ENCODE measurements at regions not wholly inside any gene's neighbourhood (a gene's known extent, or its start where the extent isn't known, plus 50 kb on each side); places are given as distances from the start of the nearest gene placed in this dataset.

DNA sequence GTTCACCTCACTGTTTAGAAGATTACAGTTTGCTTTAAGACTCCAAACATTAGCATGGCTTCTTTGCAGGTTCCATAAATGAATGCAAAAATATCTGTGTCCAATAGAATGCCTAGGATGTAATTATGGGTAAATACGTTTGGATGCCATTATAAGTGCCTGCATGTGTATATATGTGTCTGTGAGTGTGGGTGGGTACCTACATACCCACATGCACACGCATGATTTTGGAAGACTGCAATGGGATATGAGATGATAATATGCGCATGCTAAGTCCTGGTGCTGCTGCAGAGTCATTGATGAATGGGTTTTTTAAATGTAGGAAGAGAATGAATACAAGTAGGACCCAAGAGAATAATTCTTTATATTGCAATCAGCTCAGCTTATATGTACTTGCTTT lies 406.4 kb downstream of the ZSWIM6 start:
- no peak for DNase-seq (ENCODE audit: low spot score)

DNA sequence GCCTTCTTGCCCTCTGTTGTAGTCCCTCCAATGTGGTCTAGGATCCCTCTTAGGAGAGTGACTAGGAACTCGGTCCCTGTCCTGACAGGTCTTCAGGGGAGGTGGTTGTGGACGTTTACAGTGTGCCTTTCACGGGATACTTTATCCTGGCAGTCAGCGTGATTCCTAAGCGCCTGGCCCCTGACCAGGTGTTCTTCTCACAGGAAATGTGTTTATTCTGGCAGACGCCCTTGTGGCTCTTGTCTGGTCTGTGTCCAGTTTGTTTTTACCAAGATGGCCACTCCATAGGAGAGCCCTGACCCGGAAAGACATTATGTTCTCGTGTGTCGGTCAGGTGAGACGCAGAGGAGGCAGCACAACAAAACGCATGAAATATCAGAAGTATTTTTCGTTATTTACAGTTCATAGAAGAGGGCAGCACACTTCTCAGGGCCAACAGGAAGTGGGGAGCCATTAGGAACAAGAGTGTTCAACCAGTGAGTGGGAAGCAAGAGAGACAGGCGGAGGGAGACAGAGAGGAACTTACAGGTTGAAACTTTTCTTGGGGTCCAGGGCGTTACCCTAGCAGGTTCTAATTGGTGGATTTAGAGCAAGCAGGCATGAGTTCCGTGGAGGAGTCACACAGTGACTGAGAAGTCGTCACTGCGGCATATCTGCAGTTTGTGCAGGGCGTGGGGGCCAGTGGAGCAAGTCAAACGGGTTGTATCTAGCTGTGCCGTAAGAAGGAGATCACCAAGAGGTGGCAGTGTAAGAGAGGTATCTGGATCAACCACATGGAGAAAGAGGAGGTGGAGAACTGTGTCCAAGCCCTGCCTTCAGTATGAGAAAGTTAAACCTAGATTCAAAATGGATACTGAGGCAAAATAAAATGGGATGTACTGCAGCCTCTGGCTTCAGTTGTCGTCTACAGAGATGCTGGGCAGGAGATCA lies 412.9 kb downstream of the ZSWIM6 start:
- no peak for DNase-seq (ENCODE audit: low spot score)

DNA sequence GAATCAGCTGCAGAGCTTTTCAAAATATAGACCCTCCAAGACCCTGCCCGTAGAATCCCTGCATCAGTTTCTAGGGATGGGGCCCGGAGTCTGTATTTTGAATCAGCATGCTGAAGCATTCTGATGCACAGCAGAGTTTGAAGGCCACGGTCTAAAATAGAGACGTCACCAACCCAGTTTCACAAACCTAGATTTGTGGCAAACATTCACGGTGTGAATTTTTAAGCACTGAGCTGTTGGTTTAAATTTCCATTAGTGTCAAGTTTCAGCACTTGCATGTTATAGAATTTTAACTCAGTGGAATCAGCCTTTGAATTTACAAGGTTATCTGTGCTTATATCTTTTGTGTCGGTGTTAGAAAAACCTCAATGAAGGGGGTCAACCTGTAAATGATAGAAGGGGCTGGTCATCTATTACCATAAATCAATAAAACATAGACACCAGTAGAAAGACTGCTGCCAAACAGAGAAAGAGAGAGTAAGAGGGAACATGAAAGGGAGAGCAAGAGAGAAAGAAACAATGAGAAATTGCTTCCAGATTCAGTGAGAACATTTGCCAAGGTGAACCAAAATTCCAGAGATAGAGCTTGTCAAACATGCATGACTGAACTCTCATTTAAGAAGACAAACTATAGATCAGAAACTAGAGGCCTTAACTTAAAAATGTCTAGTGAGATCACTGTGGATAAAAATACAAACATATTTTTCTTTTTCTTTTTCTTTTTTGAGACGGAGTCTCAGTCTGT lies 414.9 kb downstream of the ZSWIM6 start:
- no peak for DNase-seq (ENCODE audit: low spot score)

DNA sequence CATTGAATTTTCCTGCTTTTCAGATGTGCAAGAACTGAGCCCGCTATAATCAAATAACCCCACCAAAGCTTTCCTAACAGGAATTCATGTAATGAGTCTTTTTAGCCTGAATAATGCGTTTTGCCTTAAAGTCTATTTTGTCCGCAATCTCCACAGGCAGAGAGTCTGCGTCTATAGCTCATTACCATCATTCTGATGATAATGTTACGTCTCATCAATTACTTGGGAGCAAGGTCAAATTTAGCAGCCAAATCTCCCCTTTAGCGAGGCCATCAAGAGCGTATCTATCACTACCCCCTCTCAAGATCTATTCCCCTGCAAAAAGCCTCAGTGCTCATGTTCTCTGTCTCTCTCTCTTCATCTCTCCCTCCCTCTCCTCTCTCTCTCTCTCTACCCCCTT lies 416.1 kb downstream of the ZSWIM6 start:
- no peak for DNase-seq (ENCODE audit: low spot score)

DNA sequence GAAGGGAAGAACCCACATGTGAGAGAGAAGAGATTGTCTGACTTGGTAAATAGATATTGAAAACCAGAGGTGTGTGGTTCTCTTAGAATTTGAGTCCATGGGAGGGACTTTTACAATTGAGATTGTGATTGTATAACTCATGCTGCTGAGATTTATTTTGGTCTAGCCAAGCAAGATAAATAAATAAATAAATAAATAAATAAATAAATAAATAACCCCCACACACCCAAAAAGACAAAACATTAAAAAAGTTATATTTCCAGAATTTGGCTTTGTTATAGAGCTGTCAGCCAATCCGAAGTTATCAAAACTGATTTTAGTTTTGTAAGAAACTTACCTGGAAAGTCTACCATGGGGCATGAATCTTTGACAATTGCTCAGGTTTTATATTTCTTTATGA lies 416.6 kb downstream of the ZSWIM6 start:
- no peak for DNase-seq (ENCODE audit: low spot score)

DNA sequence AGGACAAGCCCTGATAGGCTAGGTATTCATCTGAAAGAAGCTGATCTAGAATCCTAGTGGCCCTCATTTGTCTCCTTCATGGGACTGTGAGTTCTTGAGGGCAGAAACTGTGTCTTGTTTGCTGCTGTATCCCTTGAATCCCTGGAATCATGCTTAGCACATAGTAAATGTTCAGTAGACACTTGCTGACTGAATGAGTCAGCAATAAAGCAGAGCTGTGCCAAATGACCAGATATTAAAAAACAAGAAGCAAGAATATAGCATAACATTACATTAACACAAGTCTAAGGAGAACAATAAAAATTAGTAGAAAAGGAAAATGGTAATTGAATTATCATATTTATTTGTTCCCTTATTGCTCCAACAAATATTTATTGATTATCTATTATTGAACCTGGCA lies 420.5 kb downstream of the ZSWIM6 start:
- DNase-seq (ENCODE audit: low spot score), result no peak

DNA sequence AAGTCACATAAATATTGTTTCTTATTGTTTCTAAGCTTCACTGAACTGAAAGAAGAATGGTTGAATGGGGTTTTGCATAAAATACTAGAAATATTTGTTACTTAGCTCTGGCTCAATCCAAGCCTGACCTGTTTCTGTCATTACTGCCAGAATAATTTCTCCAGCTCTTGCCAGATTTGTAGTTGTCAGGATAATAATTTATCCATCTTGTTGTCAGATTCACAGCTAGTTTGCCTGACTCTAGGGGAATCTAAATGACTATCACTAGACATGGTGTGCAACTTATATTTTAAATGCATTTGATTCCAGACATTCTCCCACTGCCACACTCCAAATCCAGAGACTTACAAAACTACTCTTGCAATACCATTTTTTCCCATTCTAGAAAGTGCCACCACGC lies 422.7 kb downstream of the ZSWIM6 start:
- no peak for DNase-seq (ENCODE audit: low spot score)

DNA sequence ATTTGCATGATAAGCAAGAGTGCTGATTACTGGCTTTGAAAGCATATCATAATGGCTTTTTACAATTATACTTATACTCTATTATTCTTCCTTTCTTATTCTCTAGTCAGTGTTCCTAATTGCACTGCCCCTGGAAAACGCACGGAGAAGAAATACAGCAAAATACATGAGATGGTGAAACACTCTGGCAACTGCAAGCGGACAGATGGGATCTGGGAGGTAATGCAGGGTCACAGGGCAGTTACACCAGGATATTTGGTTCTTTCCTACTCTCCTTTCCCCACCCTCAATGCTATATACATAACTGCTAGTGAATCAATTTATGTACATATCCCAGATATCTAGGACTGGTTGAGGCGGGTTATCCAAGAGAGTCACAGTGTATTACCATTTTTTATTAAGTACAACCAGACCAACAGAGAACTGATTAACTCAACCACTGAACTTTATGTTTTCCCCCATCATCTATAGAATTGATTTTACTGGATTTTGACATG lies 423.7 kb downstream of the ZSWIM6 start:
- DNase-seq (ENCODE audit: low spot score), result no peak

DNA sequence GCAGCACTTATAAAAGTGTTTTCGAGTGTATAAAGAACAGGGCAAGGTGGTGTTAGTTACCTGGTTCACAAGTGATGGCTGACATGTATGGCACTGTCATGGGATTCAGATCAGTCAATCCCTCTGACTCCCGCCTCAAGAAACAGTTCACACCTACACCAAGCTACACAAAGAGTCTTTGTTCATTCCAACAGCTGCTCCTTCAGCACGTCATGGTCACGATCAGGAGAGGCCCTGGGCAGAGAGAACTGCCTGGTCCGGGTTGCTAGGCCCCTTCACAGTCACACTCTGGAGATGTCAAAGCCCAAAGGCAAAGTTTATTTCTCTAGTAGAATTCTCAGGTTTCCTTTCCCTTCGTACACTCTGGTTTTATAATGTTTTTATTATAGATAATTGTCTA lies 426.7 kb downstream of the ZSWIM6 start:
- peak; percentile 8 for DNase-seq (ENCODE audit: low spot score)

DNA sequence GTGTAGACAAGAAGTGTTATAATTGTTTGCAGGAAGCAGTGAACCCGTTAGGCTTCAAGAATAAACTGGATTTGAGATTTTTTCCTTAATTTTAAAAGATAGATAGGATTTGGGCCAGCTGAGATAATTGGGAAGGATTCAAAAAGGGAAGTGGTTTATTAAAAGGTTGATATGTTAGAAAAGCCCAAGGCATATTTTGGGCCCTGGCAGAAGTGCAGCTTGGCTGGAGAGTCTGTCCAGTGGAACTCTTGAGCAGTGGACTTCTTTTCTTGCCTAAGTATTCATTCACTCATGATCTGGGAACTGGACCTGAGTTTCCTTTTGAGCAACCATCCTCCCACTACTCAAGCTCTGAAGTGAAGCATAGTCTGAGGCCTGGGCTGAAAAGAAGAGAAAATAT lies 433.4 kb downstream of the ZSWIM6 start:
- no peak for DNase-seq (ENCODE audit: low spot score)

DNA sequence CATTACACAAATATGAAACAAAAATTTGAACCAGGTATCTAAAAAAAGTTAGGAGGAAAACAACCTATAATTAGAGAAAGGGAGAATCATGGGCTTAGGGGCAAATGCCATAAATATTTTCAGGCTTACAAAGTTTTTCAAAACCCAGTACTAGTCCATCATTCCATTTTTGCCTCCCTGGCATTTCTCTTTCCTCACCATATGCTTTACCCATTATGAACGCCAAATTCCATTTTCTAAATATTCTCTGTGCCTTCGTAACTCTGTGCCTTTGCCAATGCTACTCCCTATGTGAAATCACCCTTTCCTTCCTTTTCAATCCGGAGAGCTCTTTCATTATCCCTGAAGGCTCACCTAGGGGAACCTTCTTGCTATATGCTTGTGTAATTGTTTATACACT lies 434.1 kb downstream of the ZSWIM6 start:
- DNase-seq (ENCODE audit: low spot score), result no peak

DNA sequence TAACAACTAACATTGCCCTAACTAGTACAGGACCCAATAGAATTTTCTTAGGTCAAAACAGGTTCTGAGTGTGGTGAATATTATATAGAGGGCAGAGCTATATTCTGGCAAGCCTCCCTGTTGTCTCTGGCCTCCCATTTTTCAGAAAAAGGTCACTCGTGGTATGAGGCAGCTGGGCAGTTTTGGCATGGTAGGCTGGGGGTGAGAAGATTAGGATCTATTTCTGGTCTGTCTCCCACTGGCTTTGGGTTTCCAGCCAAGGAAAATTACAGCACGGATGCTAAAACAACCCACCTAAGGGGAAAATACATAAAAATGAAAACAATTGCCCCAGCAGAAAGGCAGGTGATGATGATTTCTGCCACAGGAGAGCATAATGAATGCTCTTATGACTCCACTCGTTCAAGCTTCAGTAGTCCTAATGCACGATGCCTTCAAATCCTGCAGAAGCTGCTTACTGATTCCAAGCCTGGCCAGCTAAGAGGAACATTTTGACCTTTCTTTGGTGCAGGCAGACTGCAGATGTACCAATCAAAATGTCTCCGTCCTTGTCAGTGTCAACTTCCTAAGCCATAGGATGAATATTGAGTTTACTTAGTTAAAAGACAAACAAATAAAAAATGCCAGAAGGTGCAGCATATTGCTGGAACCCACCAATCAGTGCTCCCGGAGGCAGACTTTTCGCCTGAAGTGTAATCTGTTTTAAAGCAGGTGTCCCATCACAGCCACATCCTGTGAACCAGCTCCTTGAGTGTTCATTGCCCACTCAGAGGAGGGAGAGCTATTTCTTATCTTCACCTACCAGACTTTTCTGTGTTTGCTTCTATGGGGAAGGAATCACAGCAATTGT lies 435.4 kb downstream of the ZSWIM6 start:
- no peak for DNase-seq (ENCODE audit: low spot score)

DNA sequence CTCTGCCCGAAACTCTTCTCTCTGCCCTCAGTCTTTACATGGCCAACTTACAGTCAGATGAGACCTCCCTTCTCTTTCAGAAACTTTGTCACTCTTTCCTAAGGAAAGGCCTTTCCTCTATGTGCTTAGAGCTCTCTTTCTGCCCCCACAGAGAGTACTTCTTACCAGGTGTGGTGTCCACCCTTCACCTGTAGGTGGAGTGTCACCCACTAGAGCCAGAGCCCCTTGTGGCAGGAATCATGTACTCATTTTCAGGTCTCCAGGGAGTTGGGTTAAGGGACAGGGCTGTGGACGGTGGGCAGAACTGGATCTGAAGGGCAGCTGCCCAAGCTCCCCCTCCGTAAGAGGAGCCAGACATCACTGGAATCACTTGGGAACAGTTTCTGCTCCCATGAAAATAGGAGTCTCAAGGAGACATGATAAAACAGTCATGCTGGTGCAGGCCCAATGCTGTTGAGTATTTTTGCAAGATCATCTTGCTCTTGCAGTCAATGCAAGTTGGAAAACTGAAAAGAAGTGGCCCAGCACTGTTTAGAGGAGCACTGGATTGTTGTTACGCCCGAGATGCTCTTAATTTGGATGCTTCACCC lies 436.7 kb downstream of the ZSWIM6 start:
- peak; percentile 6 for DNase-seq (ENCODE audit: low spot score)

DNA sequence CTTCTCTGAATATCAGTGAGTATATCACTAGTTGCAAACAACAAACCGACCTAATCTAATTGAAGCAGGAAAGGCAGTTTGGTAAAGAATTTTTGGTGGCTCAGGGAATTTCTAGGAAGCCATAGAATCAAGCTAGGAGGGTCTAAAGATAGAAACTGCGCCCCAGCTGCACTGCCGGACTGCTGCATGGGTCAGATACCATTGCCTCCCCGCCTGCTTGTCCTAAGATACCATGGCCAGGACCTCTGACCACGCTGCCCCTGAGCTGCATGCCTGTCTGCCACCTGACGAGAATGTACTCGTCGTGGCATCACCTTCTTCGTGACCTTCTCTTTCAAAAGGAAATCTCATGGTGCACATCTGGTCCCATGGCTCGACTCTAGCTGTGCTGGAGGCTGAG lies 439.0 kb downstream of the ZSWIM6 start:
- DNase-seq (ENCODE audit: low spot score), result no peak

DNA sequence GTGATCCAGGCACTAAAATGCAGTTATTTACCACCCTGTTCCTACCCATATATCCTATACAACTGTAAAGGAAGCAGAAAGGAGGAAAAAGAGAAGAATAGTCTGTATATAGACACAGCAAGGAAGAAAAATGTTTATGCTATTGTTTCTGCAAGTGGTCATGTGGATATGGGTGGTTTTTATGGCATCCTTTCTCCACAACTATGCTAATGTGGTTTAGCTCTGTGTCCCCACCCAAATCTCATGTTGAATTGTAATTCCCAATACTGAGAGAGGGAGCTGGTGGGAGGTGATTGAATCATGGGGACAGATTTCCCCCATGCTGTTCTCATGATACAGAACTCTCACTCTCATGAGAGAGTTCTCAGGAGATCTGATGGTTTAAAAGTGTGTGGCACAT lies 439.8 kb downstream of the ZSWIM6 start:
- DNase-seq (ENCODE audit: low spot score), result no peak

DNA sequence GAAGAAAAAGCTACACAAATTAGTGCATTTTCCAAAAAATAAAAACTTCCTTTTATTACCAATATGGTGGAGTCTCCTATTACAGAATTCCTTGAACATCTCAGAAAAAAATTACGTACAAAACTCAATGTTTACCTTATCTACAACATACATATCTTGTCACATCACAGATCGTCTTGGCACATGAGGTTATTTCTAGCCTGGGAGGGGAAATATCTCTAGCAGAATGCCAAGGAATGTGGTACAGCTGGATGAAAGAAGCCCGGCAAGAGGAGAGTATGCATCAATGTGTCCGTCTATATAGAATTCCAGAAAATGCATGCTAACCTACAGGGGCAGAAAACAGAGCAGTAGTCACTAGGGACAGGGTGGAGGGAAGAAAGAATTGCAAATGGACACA lies 443.8 kb downstream of the ZSWIM6 start:
- DNase-seq (ENCODE audit: low spot score), result no peak

DNA sequence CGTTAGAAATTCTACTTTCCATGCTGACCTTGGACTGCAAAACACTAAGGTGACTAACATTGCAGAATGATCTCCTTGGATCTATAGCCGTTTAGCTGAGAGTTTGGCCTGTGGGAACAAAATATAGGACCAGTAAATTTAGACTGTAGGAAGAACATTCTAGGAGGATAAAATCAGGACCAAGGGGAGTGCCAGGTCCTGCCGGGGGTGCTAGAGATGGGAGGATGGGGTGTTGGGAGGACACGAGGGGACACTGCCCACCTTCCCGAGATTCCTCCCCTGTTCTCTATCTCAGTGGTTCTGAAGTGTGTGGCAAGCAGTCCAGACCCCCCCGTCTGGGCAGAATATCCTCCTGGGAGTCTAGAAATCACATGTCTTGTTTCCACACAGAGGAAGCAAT lies 445.2 kb downstream of the ZSWIM6 start:
- DNase-seq (ENCODE audit: low spot score), result no peak

DNA sequence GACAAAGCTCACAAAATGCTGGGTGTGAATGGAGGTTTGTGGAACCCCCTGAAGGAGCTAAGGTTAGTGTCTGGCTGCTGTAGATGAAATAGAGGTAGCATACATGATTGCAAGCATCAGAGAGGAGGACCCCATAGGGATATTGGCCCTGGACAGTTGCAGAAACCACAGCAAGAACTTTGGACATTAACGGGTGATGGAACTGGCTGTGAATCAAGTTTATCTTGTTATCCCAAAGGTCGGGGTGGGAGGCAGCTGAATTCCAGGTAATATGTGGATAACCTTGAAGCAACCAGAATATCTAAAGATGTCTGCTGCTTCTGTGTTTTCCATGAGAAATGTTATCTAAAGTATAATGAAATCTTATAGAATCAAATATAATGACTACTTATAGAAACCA lies 447.7 kb downstream of the ZSWIM6 start:
- DNase-seq (ENCODE audit: low spot score), result no peak

DNA sequence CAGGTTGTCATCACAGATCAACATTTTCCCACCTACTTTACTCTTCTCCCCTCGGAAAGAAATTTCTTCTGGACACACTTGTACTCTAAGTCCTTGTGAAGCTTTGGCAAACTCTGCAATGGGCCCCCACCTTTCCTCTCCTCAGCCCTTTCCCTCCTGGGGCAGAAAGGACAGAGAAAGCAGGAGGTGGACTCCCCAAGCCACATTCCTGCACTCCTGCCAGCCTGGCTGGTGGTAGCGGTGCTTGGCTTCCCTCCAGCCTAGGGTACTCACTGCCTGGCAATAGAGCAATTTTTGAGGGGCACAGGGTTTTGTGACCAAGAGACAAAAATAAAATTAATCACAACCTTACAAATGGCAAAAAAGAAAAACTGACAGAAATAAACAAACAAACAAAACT lies 451.4 kb downstream of the ZSWIM6 start:
- no peak for DNase-seq (ENCODE audit: low spot score)

DNA sequence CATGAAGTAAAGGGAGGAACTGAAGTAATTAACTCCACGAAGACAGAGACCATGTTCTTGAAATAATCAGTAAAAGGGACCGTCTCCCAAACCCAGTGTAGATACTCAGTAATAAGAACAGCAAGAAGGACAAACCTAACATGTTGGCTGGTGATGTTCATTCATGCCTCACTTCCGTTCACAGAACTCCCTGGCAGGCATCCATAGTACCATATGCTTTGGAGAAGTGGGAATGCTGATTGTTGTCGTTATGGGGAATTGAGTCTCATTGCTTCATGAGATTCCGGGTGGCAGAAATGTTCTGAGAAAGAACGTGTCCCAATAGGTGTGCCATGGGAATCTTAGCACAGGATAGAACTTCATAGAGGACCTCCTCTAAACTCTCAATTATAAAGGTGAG lies 452.3 kb downstream of the ZSWIM6 start:
- DNase-seq (ENCODE audit: low spot score), result no peak

DNA sequence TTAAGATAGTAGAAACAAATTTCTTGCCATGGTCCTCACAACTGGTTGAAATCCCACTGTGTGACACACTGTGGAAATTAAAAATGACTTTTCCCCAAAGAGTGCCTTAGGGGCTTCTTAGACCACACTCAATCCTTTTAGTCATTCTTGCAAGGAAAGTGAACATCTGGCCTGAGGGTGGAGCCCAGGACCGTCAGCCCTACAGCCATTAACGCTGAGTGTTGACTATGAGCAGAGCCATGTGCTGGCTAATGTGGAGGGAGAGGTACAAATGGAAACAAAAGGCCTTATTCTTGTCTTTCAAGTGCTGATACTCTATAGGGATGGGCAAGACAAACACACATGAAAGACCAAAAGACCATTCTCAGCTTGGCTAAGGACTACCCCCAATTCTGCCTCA lies 456.5 kb downstream of the ZSWIM6 start:
- DNase-seq (ENCODE audit: low spot score), result no peak

DNA sequence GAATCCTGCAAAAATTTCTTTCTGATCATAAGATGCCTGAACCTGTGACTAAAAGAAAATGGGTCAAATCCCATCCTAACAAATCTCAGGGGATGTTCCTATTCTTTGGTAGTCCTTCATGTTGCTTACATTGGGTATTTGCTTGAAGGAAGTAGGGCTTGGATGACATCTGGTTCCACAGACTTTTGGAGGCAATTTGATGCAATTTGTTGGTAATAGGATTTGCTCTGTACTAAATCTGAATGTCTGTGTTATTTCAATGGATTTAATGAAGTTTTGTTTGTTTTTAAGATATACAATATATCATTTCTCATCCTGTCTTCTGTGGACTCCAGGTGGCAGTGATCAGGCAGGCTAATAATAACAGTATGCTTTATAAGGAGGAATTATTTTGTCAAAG lies 457.9 kb downstream of the ZSWIM6 start:
- DNase-seq (ENCODE audit: low spot score), result no peak
